Loucy (cell line): ENCODE measurements at regions not wholly inside any gene's neighbourhood (a gene's known extent, or its start where the extent isn't known, plus 50 kb on each side); places are given as distances from the start of the nearest gene placed in this dataset.

Experiments
- H2AFZ ChIP-seq: fragments of 200-600 bp; sonication (generic); 2 replicates; pipeline ENCODE4 v1.6.0; 2016; ENCODE audit warnings: antibody characterized with exemption, mild to moderate bottlenecking, low read length, moderate library complexity
- H3F3A ChIP-seq: fragments of 200-600 bp; 2 replicates; pipeline ENCODE4 v1.6.0; 2016; ENCODE audit warnings: antibody characterized with exemption, low read depth, mild to moderate bottlenecking
- H3K27me3 ChIP-seq: fragments of 200-600 bp; sonication (generic); 2 replicates; pipeline ENCODE4 v1.6.1; 2014; ENCODE audit warnings: low read length, mild to moderate bottlenecking; ENCODE audit not compliant: insufficient read depth, poor library complexity, severe bottlenecking
- H3K36me3 ChIP-seq: fragments of 200-600 bp; sonication (generic); 2 replicates; pipeline ENCODE4 v1.6.1; 2016; ENCODE audit warnings: low read length; ENCODE audit not compliant: insufficient read depth
- H3K4me1 ChIP-seq: fragments of 200-600 bp; sonication (generic); 2 replicates; pipeline ENCODE4 v1.5.1; 2014; ENCODE audit warnings: low read length, mild to moderate bottlenecking; ENCODE audit not compliant: insufficient read depth, poor library complexity, severe bottlenecking
- H3K4me2 ChIP-seq: fragments of 200-600 bp; sonication (generic); 2 replicates; pipeline ENCODE4 v1.6.0; 2014; ENCODE audit warnings: antibody characterized with exemption, low read length, low read depth, mild to moderate bottlenecking; ENCODE audit not compliant: poor library complexity, severe bottlenecking
- H3K4me3 ChIP-seq: fragments of 200-600 bp; sonication (generic); 2 replicates; pipeline ENCODE4 v1.5.1; 2014; ENCODE audit warnings: low read length, mild to moderate bottlenecking, mixed read lengths; ENCODE audit not compliant: poor library complexity, severe bottlenecking
- H3K79me2 ChIP-seq: fragments of 200-600 bp; sonication (generic); 2 replicates; pipeline ENCODE4 v1.6.1; 2014; ENCODE audit warnings: low read length; ENCODE audit not compliant: insufficient read depth
- H3K9ac ChIP-seq: fragments of 200-600 bp; sonication (generic); 2 replicates; pipeline ENCODE4 v1.6.0; 2014; ENCODE audit warnings: mild to moderate bottlenecking, low read depth, low read length, moderate library complexity; ENCODE audit not compliant: poor library complexity, severe bottlenecking
- H3K9me2 ChIP-seq: fragments of 200-600 bp; sonication (generic); replicated peaks from 2 replicates; pipeline ENCODE4 v1.6.1; 2016; ENCODE audit warnings: low read depth, low read length, mixed read lengths
- H3K9me3 ChIP-seq: fragments of 200-600 bp; sonication (generic); 2 replicates; pipeline ENCODE4 v1.6.1; 2014; ENCODE audit warnings: mild to moderate bottlenecking, antibody characterized with exemption, low read length, low read depth; ENCODE audit not compliant: insufficient read depth
- H4K20me1 ChIP-seq: fragments of 200-600 bp; sonication (generic); 2 replicates; pipeline ENCODE4 v1.6.0; 2014; ENCODE audit warnings: antibody characterized with exemption, low read length, mild to moderate bottlenecking; ENCODE audit not compliant: insufficient read depth, poor library complexity, severe bottlenecking
- CTCF ChIP-seq: fragments of 200-600 bp; sonication (generic); conservative IDR thresholded peaks from 2 replicates; pipeline ENCODE4 v1.5.1; 2014; ENCODE audit warnings: mild to moderate bottlenecking, antibody characterized with exemption, low read length
- EZH2phosphoT487 ChIP-seq: fragments of 200-600 bp; IDR thresholded peaks from 2 replicates; pipeline ENCODE4 v1.6.1; 2018; ENCODE audit warnings: antibody characterized with exemption, mild to moderate bottlenecking, moderate library complexity, borderline replicate concordance

GRCh38 chr3:127487196-127487595, 103.3 kb downstream of the TPRA1 start:
- Histone ChIP-seq H3K4me3 (no peak overlapping the region), H3K9me3 (no peaks in the 10 kb centered on the region), H3K9me2 (no peaks in the 10 kb centered on the region), H3K4me2 (no peak overlapping the region), H3F3A (no peaks in the 10 kb centered on the region), H3K36me3 (no peaks in the 10 kb centered on the region), H3K4me1 (peaks cover 15% of the 10 kb centered on the region), H2AFZ (no peak overlapping the region), H3K79me2 (no peaks in the 10 kb centered on the region), H3K9ac (no peak overlapping the region), H3K27me3 (no peaks in the 10 kb centered on the region), H4K20me1 (no peaks in the 10 kb centered on the region)
- TF ChIP-seq CTCF = no peak
- no peak for TF ChIP-seq EZH2phosphoT487

- no peak for TF ChIP-seq EZH2phosphoT487
Measured at GRCh38 chr3:127486321-127486944, 104.1 kb downstream of the TPRA1 start.

GRCh38 chr3:127485396-127486170, 105.0 kb downstream of the TPRA1 start:
- Histone ChIP-seq H3K4me1 (peaks cover 15% of the 10 kb centered on the region), H3K79me2 (no peaks in the 10 kb centered on the region), H3K9me3 (no peaks in the 10 kb centered on the region), H4K20me1 (no peaks in the 10 kb centered on the region), H2AFZ (no peak overlapping the region), H3K27me3 (no peaks in the 10 kb centered on the region), H3F3A (no peaks in the 10 kb centered on the region), H3K4me3 (no peak overlapping the region), H3K9me2 (no peaks in the 10 kb centered on the region), H3K36me3 (no peaks in the 10 kb centered on the region), H3K9ac (no peak overlapping the region), H3K4me2 (no peak overlapping the region)
- no peak for TF ChIP-seq CTCF
- TF ChIP-seq EZH2phosphoT487 = no peak

More at GRCh38 chr3:127486321-127486944, 104.1 kb downstream of the TPRA1 start:
- Histone ChIP-seq H3K9me2 (no peaks in the 10 kb centered on the region), H3F3A (no peaks in the 10 kb centered on the region), H3K4me1 (peaks cover 15% of the 10 kb centered on the region), H3K9ac (no peak overlapping the region), H3K4me2 (no peak overlapping the region), H3K9me3 (no peaks in the 10 kb centered on the region), H3K4me3 (no peak overlapping the region), H4K20me1 (no peaks in the 10 kb centered on the region), H3K79me2 (no peaks in the 10 kb centered on the region), H2AFZ (no peak overlapping the region), H3K27me3 (no peaks in the 10 kb centered on the region), H3K36me3 (no peaks in the 10 kb centered on the region)
